ENCODE measurements at regions not wholly inside any gene's neighbourhood (a gene's known extent, or its start where the extent isn't known, plus 50 kb on each side); places are given as distances from the start of the nearest gene placed in this dataset.

DNA sequence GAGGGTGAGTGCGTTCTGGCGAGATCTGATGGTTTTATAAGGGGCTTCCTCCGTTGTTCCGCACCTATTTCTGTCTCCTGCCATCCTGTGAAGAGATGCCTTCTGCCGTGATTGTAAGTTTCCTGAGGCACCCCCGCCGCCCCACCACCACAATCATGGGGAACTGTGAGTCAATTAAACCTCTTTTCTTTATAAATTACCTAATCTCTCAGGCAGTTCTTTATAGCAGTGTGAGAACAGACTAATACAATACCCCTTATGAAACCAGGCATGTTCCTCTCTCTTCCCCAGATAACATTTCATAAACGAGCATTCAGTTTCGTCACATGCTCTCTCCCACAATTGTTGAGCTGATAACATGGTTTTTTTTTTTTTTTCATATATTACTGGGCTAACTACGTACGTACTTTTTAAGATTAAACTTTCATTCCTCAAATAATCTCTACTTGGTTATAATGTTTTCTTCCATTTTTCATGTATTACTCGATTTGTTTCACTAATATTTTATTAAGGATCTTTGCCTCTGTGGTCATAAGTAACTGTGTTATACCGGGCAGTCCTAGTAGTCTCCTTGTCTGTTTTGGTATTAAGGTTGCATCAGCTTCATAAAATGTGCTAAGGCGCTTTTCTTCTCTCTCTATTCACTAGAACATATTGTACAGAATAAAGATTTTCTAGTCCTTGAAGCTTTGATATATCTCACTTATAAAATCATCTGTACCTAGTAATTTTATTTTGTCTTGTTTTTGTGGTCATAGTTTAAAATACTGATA lies 64.9 kb upstream of the MVB12B start:
- DNase-seq (ENCODE audit: low spot score) = no peak

DNA sequence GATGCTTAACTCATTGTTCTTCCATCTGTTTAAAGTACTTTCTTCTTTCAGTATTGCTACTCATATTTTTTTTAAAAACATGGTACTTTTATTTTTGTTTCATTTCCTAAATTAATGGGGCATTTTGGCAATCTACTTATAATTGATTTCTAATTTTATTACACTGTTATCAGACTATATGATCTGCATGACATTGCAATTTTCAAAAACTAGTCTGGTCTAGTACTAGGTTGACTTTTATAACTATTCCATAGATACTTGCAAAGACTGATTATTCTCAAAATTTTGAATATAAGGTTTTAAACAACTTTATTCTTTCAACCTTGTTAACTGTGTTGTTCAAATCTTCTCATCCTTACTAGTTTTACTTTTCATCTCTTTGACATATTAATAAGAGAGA lies 63.9 kb upstream of the MVB12B start:
- DNase-seq (ENCODE audit: low spot score) = no peak

DNA sequence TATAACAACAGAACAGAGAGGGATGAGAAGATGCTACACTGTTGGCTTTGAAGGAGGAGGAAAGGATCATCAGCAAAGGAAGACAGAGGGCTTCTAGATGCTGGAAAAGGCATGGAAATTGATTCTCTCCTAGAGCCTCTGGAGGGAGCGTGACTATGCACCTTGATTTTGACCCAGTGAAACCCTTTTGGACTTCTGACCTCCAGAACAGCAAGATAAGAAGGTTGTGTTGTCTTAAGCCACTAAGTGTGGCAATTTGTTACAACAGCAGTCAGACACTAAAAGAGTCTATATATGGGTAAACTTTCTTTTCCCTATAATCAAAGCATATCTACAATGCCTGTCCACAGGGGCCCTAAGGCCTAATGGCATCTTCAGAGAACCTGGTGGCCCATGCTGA lies 56.1 kb upstream of the MVB12B start:
- DNase-seq (ENCODE audit: low spot score) = no peak

DNA sequence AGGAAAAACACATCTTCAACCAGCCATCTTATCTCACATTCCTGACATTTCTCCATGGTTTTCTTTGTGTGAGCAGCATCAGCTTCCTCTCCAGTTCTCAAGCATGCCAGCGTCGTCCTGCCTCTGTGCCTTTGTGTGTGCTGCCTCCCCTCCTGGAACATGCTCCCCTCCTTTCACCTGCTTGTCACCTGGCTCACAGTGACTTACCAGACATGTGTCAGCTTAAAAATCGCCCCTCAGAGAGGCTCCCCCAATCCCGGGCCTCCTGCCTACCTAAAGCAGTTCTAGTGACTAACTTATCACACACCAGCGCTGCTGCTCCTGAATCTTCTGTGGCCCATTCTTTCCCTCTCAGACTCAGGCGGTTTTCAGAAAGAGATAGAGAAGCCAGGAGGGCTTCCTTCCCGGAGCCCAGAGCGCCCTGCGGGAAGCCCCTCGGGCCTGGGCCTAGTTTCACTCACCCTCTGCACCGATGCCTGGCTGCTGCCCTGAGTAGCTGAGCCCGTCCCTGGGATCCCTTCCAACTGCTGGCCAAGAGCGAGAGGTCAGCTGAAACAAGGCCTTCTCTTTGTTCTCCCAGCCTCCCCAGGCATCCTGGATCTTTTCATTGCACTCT lies 51.1 kb upstream of the MVB12B start:
- DNase-seq (ENCODE audit: low spot score) = no peak

DNA sequence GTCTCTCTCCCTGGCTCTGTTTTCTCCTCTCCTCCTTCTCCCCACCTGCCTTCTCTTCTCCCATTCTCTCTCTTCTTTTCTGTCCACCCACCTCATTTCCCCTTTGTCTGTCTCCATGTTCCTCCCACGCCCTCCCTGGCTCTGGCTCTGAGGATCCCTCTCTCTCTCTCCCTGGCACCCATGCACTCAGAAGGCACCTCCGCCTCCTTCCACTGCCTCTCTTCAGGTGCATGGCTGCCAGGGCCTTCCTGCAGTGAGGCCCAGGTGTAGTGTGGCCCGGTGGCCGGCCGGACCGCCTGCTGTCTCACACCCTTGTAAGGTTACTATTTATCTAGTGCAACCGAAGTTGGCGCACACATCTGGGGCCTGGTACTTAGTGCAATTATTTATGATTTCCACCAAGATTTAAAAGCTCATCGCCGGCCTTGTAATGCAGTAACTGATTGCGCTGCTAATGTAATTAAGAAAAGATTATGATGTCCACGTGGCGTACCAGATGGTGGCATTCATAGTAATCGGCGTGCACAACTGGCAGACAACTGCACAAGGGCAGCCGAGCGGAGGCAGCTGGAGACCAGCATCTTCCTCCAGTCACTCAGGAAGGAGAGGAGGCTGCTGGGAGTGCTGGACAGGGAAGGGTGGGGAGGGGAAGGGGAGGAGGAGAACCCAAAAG lies 50.4 kb upstream of the MVB12B start:
- no peak for DNase-seq (ENCODE audit: low spot score)

All from activated CD4-positive, alpha-beta T cell treated with anti-CD3 and anti-CD28 coated beads, Interleukin-2, Interleukin-4, amounts not matched to agents 100 ng/mL and 50 ng/mL, durations not matched to agents 16 hours and 8 hours (primary cell).